B cell (primary cell): ENCODE measurements at regions not wholly inside any gene's neighbourhood (a gene's known extent, or its start where the extent isn't known, plus 50 kb on each side); places are given as distances from the start of the nearest gene placed in this dataset.

ENCODE experiments used
- ATAC-seq: fragments of 200-7000 bp; cut with Tn5 transposase; one replicate; pipeline ENCODE4 v1.10.0; 2021; ENCODE audit warnings: low read depth, mild to moderate bottlenecking, moderate number of reproducible peaks, moderate library complexity
- CTCF ChIA-PET: fragments of 350-600 bp; sonication (Branson Sonifier 250); formaldehyde crosslinking; loops from one replicate; lab custom pipeline; 2021; ENCODE audit warnings: antibody characterized with exemption, inconsistent platforms; lab: Charles Lee
- POLR2A ChIA-PET: fragments of 350-600 bp; sonication (Branson Sonifier 250); formaldehyde crosslinking; loops from one replicate; lab custom pipeline; 2021; ENCODE audit warnings: antibody characterized with exemption; lab: Charles Lee
- DNase-seq: peaks from one replicate; pipeline ENCODE4 v3.0.0; 2013
- H2AFZ ChIP-seq: 2 replicates; pipeline ENCODE4 v1.6.1; 2012; ENCODE audit warnings: mild to moderate bottlenecking, low read depth, low read length; ENCODE audit not compliant: insufficient read depth, poor library complexity, severe bottlenecking
- H3K27ac ChIP-seq, 2 donors: 1 replicate in 1 of 2; 2 replicates in 1 of 2; pipeline ENCODE4 v1.5.1; 2012 to 2013; ENCODE audit warnings: low read length in 2 of 2, mild to moderate bottlenecking in 2 of 2, moderate library complexity in 1 of 2
- H3K27me3 ChIP-seq, 4 experiments: fragments of 200-600 bp in 1 of 4; sonication (generic) in 1 of 4; replicated peaks in 1 of 4; 1 replicate in 2 of 4; 2 replicates in 2 of 4; pipeline versions ENCODE4 v1.6.1 to v1.7.0; 2013 to 2016; ENCODE audit warnings: low read length in 3 of 4, mild to moderate bottlenecking in 2 of 4, mixed read lengths in 1 of 4, moderate library complexity in 1 of 4; ENCODE audit not compliant: insufficient read depth in 4 of 4, control insufficient read depth in 3 of 4; ENCODE audit errors: control extremely low read depth in 1 of 4
- H3K36me3 ChIP-seq, 2 experiments: replicated peaks in 1 of 2; 1 replicate in 1 of 2; 2 replicates in 1 of 2; pipeline versions ENCODE4 v1.6.1 to v1.7.1; 2013; ENCODE audit warnings: low read length in 1 of 2; ENCODE audit not compliant: insufficient read depth in 2 of 2, control insufficient read depth in 1 of 2; ENCODE audit errors: control extremely low read depth in 1 of 2, extremely low read depth in 1 of 2
- H3K4me1 ChIP-seq, 2 donors: fragments of 200-600 bp in 1 of 2; sonication (generic) in 1 of 2; 1 replicate in 1 of 2; 2 replicates in 1 of 2; pipeline versions ENCODE4 v1.5.1 to v1.6.1; 2013 to 2017; ENCODE audit warnings: low read length in 2 of 2; ENCODE audit not compliant: control insufficient read depth in 2 of 2, insufficient read depth in 2 of 2
- H3K4me2 ChIP-seq: replicated peaks from 2 replicates; pipeline ENCODE3; 2012; ENCODE audit warnings: mild to moderate bottlenecking, low read depth, low read length; ENCODE audit not compliant: poor library complexity, severe bottlenecking
- H3K4me3 ChIP-seq, 5 experiments: fragments of 200-600 bp in 1 of 5; sonication (generic) in 1 of 5; 1 replicate in 3 of 5; 2 replicates in 2 of 5; pipeline versions ENCODE4 v1.5.1 to v1.7.0; 2011 to 2016; ENCODE audit warnings: low read length in 4 of 5, mild to moderate bottlenecking in 4 of 5, low read depth in 2 of 5, control low read depth in 1 of 5, moderate library complexity in 1 of 5; ENCODE audit not compliant: insufficient read depth in 1 of 5; ENCODE audit errors: control extremely low read depth in 1 of 5, extremely low read depth in 1 of 5
- H3K79me2 ChIP-seq: fragments of 200-600 bp; sonication (generic); one replicate; pipeline ENCODE4 v1.6.0; 2016; ENCODE audit warnings: low read length; ENCODE audit not compliant: control insufficient read depth, insufficient read depth
- H3K9ac ChIP-seq: fragments of 200-600 bp; sonication (generic); 2 replicates; pipeline ENCODE4 v1.6.1; 2017; ENCODE audit warnings: mild to moderate bottlenecking, low read length, moderate library complexity
- H3K9me3 ChIP-seq, 3 donors: one replicate each; pipeline versions ENCODE4 v1.6.1 to v1.7.1; 2013; ENCODE audit warnings: low read length in 2 of 3; ENCODE audit not compliant: control insufficient read depth in 2 of 3, insufficient read depth in 1 of 3; ENCODE audit errors: control extremely low read depth in 1 of 3
- H4K20me1 ChIP-seq: 2 replicates; pipeline ENCODE4 v1.6.0; 2012; ENCODE audit warnings: mild to moderate bottlenecking, low read length; ENCODE audit not compliant: insufficient read depth, control insufficient read depth, poor library complexity, severe bottlenecking
- H3K27ac Mint-ChIP-seq: one replicate; pipeline ENCODE4 v1.8.0; 2021; ENCODE audit warnings: mixed read lengths
- H3K27me3 Mint-ChIP-seq: one replicate; pipeline ENCODE4 v1.8.0; 2021; ENCODE audit warnings: mixed read lengths
- H3K4me1 Mint-ChIP-seq: one replicate; pipeline ENCODE4 v1.8.0; 2021; ENCODE audit warnings: mixed read lengths
- H3K4me3 Mint-ChIP-seq: one replicate; pipeline ENCODE4 v1.8.0; 2021; ENCODE audit warnings: mixed read lengths
- H3K9me3 Mint-ChIP-seq: one replicate; pipeline ENCODE4 v1.8.0; 2022; ENCODE audit warnings: mixed read lengths; ENCODE audit not compliant: insufficient read depth
- EZH2 ChIP-seq: IDR thresholded peaks from 2 replicates; pipeline ENCODE4 v1.6.1; 2012; ENCODE audit warnings: borderline replicate concordance, low read depth, mild to moderate bottlenecking, moderate library complexity, low read length; ENCODE audit not compliant: insufficient read depth, poor library complexity, severe bottlenecking
- WGBS: methylation state at CpG from one replicate; pipeline ENCODE4 v1.1.5; 2013; ENCODE audit warnings: missing lambda C conversion rate; ENCODE audit not compliant: insufficient coverage; 5-methylcytosine and 5-hydroxymethylcytosine counted together
- intact Hi-C: fragments of 100-400 bp; cut with micrococcal nuclease; formaldehyde crosslinking; loops from one replicate; pipeline ENCODE4 v1.10.0; 2022
- TF ChIP-seq, protein P1 (sequence below): fragments of 200-600 bp; IDR thresholded peaks from one replicate; pipeline ENCODE4 v1.8.0; 2022; ENCODE audit warnings: antibody characterized with exemption, mild to moderate bottlenecking

DNA sequence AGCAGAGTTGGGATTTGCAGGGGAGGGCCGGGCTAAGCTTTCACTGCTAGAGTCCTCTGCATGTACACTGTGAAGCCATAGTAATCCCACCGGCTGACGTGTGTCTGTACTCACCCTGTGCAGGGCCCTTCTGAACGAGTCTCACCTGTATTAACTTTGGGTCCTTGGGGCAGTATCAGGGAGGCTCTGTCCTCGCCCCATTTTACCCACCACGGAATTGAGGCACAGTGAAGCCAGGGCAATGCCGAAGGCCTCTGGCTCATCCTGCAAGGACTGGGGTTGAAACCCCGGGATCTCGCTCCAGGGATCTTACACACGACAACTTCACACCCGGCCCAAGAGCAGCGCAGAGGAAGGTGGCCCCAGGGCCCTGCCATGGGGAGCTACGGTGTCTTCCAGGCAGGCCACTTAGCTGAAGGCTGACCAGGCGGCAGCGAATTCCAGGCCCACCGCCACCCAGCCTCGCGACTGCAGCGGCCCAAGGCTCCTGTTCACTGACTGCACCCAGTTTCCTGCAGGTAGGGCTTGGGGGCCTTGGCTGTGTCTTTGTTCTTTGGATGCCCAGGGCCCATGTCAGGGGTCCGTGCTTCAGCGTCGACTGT is 75.5 kb upstream of the ADRA2C start:
- Histone ChIP-seq H3K27me3 (no peaks in the 10 kb centered on the region), H3K9me3 (peaks cover 0 to 8% (median 3%) of the 10 kb centered on the region in 3 donors), H4K20me1 (no peaks in the 10 kb centered on the region), H3K4me2 (no peak overlapping the region), H3K79me2 (no peaks in the 10 kb centered on the region), H3K9ac (no peak overlapping the region), H3K4me3 (no peak overlapping the region), H2AFZ (no peak overlapping the region), H3K4me1 (no peaks in the 10 kb centered on the region), H3K27ac (no peak overlapping the region), H3K36me3 (no peaks in the 10 kb centered on the region)
- intact Hi-C loops: no loop called here
- TF ChIP-seq, protein P1, sequence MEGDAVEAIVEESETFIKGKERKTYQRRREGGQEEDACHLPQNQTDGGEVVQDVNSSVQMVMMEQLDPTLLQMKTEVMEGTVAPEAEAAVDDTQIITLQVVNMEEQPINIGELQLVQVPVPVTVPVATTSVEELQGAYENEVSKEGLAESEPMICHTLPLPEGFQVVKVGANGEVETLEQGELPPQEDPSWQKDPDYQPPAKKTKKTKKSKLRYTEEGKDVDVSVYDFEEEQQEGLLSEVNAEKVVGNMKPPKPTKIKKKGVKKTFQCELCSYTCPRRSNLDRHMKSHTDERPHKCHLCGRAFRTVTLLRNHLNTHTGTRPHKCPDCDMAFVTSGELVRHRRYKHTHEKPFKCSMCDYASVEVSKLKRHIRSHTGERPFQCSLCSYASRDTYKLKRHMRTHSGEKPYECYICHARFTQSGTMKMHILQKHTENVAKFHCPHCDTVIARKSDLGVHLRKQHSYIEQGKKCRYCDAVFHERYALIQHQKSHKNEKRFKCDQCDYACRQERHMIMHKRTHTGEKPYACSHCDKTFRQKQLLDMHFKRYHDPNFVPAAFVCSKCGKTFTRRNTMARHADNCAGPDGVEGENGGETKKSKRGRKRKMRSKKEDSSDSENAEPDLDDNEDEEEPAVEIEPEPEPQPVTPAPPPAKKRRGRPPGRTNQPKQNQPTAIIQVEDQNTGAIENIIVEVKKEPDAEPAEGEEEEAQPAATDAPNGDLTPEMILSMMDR: no peak
- no peak for TF ChIP-seq EZH2
- ATAC-seq (no peak), DNase-seq (no peak)
- POLR2A ChIA-PET: no interaction called here
- H3K9me3 Mint-ChIP-seq: no peaks in the 10 kb centered on the region
- H3K4me1 Mint-ChIP-seq: no peaks in the 10 kb centered on the region
- H3K4me3 Mint-ChIP-seq: no peak overlapping the region
- CTCF ChIA-PET: no interaction called here
- WGBS: 92% methylated on average over 19 of the region's 22 CpGs
- H3K27me3 Mint-ChIP-seq: peaks cover 10% of the 10 kb centered on the region
- no peak overlapping the region for H3K27ac Mint-ChIP-seq

DNA sequence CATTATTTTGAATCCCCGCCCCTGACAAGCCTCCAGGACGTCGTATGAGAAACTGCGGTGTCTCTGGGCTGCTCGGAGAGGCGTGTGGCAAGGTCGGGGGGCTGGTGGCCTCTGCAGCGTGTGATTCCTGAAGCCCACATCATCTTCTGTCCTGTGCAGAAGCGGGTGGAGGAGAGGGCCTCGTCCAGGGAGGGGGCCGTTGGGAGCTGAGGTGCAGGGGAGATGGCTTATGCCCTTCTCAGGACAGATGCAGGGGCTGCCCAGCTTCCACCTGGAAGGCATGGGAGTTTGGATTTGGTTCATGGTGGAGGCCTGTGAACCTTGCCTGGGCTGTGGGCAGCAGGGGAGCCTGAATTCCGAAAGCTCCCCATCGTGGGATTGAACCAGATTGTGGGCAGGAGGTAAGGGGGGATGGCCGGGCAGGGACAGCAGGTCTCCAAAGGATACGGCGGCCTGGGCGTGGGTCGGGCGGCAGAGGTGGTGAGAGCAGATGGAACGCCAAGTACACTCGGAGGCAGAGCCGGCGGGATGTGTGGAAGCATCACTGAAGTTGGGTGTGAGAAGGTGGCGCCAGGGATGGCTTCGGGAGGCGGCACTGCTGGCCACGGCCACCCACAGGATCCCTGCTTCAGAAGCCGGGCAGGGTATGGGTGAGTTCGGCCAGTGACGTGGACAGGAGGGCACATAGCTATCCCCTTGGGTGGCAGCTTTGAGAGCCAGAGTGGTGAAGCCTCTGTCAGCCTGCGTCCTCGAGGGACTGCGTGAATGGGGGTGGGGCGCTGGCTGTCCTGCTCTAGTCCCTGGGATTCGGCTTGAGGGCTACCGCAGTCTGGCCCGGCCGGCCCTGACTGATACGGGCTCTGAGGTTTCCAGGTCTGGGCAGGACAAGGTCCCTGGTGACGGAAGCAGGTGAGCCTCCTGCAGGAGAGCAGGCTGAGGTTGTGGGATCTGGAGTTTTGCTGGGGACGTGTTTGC is 76.3 kb upstream of the ADRA2C start:
- H2AFZ ChIP-seq: no peak overlapping the region
- ChIA-PET POLR2A (no interaction called here), CTCF (no interaction called here)
- H3K4me2 ChIP-seq: no peak overlapping the region
- no peak for TF ChIP-seq EZH2
- TF ChIP-seq, protein P1: no peak
- WGBS: 90% methylated on average over 41 of the region's 41 CpGs
- H3K9me3 ChIP-seq: peaks cover 0 to 8% (median 2%) of the 10 kb centered on the region in 3 donors
- no peak overlapping the region for H3K27ac ChIP-seq
- no peaks in the 10 kb centered on the region for H3K79me2 ChIP-seq
- H3K27me3 Mint-ChIP-seq: peaks cover 6% of the 10 kb centered on the region
- H3K4me1 Mint-ChIP-seq: no peaks in the 10 kb centered on the region
- no peaks in the 10 kb centered on the region for H3K4me1 ChIP-seq
- no peaks in the 10 kb centered on the region for H4K20me1 ChIP-seq
- no peak overlapping the region for H3K4me3 ChIP-seq
- H3K4me3 Mint-ChIP-seq: no peak overlapping the region
- ATAC-seq: no peak
- no peaks in the 10 kb centered on the region for H3K36me3 ChIP-seq
- H3K9ac ChIP-seq: no peak overlapping the region
- no peak overlapping the region for H3K27ac Mint-ChIP-seq
- intact Hi-C loops: no loop called here
- H3K27me3 ChIP-seq: no peaks in the 10 kb centered on the region
- DNase-seq: no peak
- no peaks in the 10 kb centered on the region for H3K9me3 Mint-ChIP-seq
